Upper lobe of left lung (tissue), 4 donors: ENCODE measurements at regions not wholly inside any gene's neighbourhood (a gene's known extent, or its start where the extent isn't known, plus 50 kb on each side); places are given as distances from the start of the nearest gene placed in this dataset.

Experiments used
- EP300 ChIP-seq, 4 donors: sonication (generic); formaldehyde crosslinking; IDR thresholded peaks; one replicate each; pipeline ENCODE4 v1.5.1; 2017; ENCODE audit warnings: antibody characterized with exemption in 4 of 4, control low read depth in 2 of 4
- POLR2A ChIP-seq, 4 donors: fragments of 450-650 bp; IDR thresholded peaks; one replicate each; pipeline ENCODE4 v1.5.1; 2016 to 2017; ENCODE audit warnings: antibody characterized with exemption in 4 of 4, mild to moderate bottlenecking in 2 of 4
- POLR2AphosphoS5 ChIP-seq, 2 donors: sonication (generic); formaldehyde crosslinking; IDR thresholded peaks; one replicate each; pipeline ENCODE4 v1.5.1; 2017; ENCODE audit warnings: antibody characterized with exemption in 2 of 2
- TF ChIP-seq, protein P1 (sequence below), 6 experiments: fragments of 450-650 bp in 4 of 6; fragments of 200-600 bp in 2 of 6; sonication (generic) in 2 of 6; IDR thresholded peaks; one replicate each; pipeline ENCODE4 v1.5.1; 2016 to 2019; ENCODE audit warnings: antibody characterized with exemption in 6 of 6

DNA sequence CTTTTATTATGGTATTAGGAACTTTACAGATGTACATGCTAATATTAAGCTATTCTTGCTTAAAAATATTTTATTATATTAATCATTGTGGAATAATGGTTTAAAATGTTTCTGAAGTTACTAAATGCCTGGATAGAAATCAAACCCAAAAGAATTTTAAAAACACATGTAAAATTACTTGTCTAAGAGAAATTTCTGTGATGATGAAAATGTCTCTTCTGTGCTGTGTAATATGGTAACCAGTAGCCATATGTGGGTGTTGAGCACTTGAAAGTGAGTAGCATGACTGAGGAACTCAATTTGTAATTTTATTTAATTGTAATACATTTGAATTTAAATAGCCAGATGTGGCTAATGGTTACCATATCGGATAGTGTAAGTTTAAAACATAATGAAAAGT, 66.7 kb upstream of the HSPB3 start:
- TF ChIP-seq, protein P1, sequence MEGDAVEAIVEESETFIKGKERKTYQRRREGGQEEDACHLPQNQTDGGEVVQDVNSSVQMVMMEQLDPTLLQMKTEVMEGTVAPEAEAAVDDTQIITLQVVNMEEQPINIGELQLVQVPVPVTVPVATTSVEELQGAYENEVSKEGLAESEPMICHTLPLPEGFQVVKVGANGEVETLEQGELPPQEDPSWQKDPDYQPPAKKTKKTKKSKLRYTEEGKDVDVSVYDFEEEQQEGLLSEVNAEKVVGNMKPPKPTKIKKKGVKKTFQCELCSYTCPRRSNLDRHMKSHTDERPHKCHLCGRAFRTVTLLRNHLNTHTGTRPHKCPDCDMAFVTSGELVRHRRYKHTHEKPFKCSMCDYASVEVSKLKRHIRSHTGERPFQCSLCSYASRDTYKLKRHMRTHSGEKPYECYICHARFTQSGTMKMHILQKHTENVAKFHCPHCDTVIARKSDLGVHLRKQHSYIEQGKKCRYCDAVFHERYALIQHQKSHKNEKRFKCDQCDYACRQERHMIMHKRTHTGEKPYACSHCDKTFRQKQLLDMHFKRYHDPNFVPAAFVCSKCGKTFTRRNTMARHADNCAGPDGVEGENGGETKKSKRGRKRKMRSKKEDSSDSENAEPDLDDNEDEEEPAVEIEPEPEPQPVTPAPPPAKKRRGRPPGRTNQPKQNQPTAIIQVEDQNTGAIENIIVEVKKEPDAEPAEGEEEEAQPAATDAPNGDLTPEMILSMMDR (IDR thresholded peaks at IDR 0.05): no peak
- TF ChIP-seq POLR2A (IDR thresholded peaks at IDR 0.05) (no peak), POLR2AphosphoS5 (IDR thresholded peaks at IDR 0.05) (no peak), EP300 (IDR thresholded peaks at IDR 0.05) (no peak)
